ENCODE measurements at regions not wholly inside any gene's neighbourhood (a gene's known extent, or its start where the extent isn't known, plus 50 kb on each side); places are given as distances from the start of the nearest gene placed in this dataset.

- H2BK12ac ChIP-seq (ENCODE audit: low read length): no peak overlapping the region
- no CpG with 5 or more reads among the region's 14 CpGs for WGBS, 2 donors (ENCODE audit: extremely low coverage in 2 of 2, insufficient read length in 2 of 2, insufficient replicate concordance in 1 of 2)
Measured at GRCh38 chr10:124343351-124344265, 75.1 kb downstream of the OAT start.

GRCh38 chr10:124342821-124343170, 75.9 kb downstream of the OAT start:
- peak overlapping the region; percentile 5 for H4K8ac ChIP-seq (ENCODE audit: low read depth, low read length)
- H3K4ac ChIP-seq (ENCODE audit: low read length): no peak overlapping the region
- no peak overlapping the region for H3K23ac ChIP-seq (ENCODE audit: low read depth, low read length, poor library complexity)
- H3K18ac ChIP-seq (ENCODE audit: low read length): no peak overlapping the region
- H3K14ac ChIP-seq (ENCODE audit: low read length): no peak overlapping the region
- no peak overlapping the region for H3K4me3 ChIP-seq (ENCODE audit: low read length in 2 of 2)
- H3K4me1 ChIP-seq (ENCODE audit: control insufficient read depth in 2 of 2, insufficient read depth in 1 of 2, low read depth in 1 of 2, low read length in 2 of 2): no peaks in the 10 kb centered on the region
- H2AFZ ChIP-seq (ENCODE audit: low read length): no peak overlapping the region
- H3K9me3 ChIP-seq (replicated peaks in 1 of 2; ENCODE audit: control insufficient read depth in 2 of 2, insufficient read depth in 1 of 2, low read depth in 1 of 2, low read length in 2 of 2): no peaks in the 10 kb centered on the region
- H3K9ac ChIP-seq (ENCODE audit: low read depth, low read length, poor library complexity): no peak overlapping the region
- H3K27ac ChIP-seq (replicated peaks; ENCODE audit: low read length): no peak overlapping the region
- no peaks in the 10 kb centered on the region for H3K79me1 ChIP-seq (ENCODE audit: low read depth, low read length)
- DNase-seq (ENCODE audit: low spot score): no peak
- no peak overlapping the region for H2BK15ac ChIP-seq (ENCODE audit: low read length)
- H2BK5ac ChIP-seq (ENCODE audit: low read length): no peak overlapping the region
- H2BK12ac ChIP-seq (ENCODE audit: low read length): no peak overlapping the region
- no peak overlapping the region for H2BK120ac ChIP-seq (ENCODE audit: low read depth, low read length)
- no CpG with 5 or more reads among the region's 5 CpGs for WGBS, 2 donors (ENCODE audit: extremely low coverage in 2 of 2, insufficient read length in 2 of 2, insufficient replicate concordance in 1 of 2)
- H2AK5ac ChIP-seq (ENCODE audit: low read depth, low read length): no peak overlapping the region
- peaks cover 0 to 11% (median 0%) of the 10 kb centered on the region in 3 experiments for H3K27me3 ChIP-seq (ENCODE audit: control insufficient read depth in 3 of 3, insufficient read depth in 3 of 3, low read depth in 1 of 3, low read length in 3 of 3)
- H4K91ac ChIP-seq (ENCODE audit: low read depth, low read length, poor library complexity): no peak overlapping the region
- H3K4me2 ChIP-seq (ENCODE audit: insufficient read depth, low read length, poor library complexity, severe bottlenecking): no peak overlapping the region
- H3K36me3 ChIP-seq (replicated peaks in 1 of 2; ENCODE audit: control insufficient read depth in 2 of 2, insufficient read depth in 2 of 2, low read length in 2 of 2): no peaks in the 10 kb centered on the region

More at GRCh38 chr10:124343351-124344265, 75.1 kb downstream of the OAT start:
- Histone ChIP-seq H3K23ac (ENCODE audit: low read depth, low read length, poor library complexity) (no peak overlapping the region), H3K4me1 (ENCODE audit: control insufficient read depth in 2 of 2, insufficient read depth in 1 of 2, low read depth in 1 of 2, low read length in 2 of 2) (no peaks in the 10 kb centered on the region), H2BK120ac (ENCODE audit: low read depth, low read length) (no peak overlapping the region), H3K4me2 (ENCODE audit: insufficient read depth, low read length, poor library complexity, severe bottlenecking) (no peak overlapping the region), H3K14ac (ENCODE audit: low read length) (no peak overlapping the region), H3K27ac (replicated peaks; ENCODE audit: low read length) (no peak overlapping the region), H3K79me1 (ENCODE audit: low read depth, low read length) (no peaks in the 10 kb centered on the region), H2BK5ac (ENCODE audit: low read length) (no peak overlapping the region), H3K9ac (ENCODE audit: low read depth, low read length, poor library complexity) (no peak overlapping the region), H3K36me3 (replicated peaks in 1 of 2; ENCODE audit: control insufficient read depth in 2 of 2, insufficient read depth in 2 of 2, low read length in 2 of 2) (no peaks in the 10 kb centered on the region), H3K18ac (ENCODE audit: low read length) (no peak overlapping the region), H3K27me3 (ENCODE audit: control insufficient read depth in 3 of 3, insufficient read depth in 3 of 3, low read depth in 1 of 3, low read length in 3 of 3) (peaks cover 0 to 15% (median 0%) of the 10 kb centered on the region in 3 experiments), H2AK5ac (ENCODE audit: low read depth, low read length) (no peak overlapping the region), H4K91ac (ENCODE audit: low read depth, low read length, poor library complexity) (no peak overlapping the region), H2BK15ac (ENCODE audit: low read length) (no peak overlapping the region), H3K4ac (ENCODE audit: low read length) (no peak overlapping the region), H2AFZ (ENCODE audit: low read length) (no peak overlapping the region), H3K9me3 (replicated peaks in 1 of 2; ENCODE audit: control insufficient read depth in 2 of 2, insufficient read depth in 1 of 2, low read depth in 1 of 2, low read length in 2 of 2) (no peaks in the 10 kb centered on the region), H3K4me3 (ENCODE audit: low read length in 2 of 2) (no peak overlapping the region), H4K8ac (ENCODE audit: low read depth, low read length) (no peak overlapping the region)
- no peak for DNase-seq (ENCODE audit: low spot score)

- Histone ChIP-seq H3K14ac (ENCODE audit: low read length) (no peak overlapping the region), H3K9ac (ENCODE audit: low read depth, low read length, poor library complexity) (no peak overlapping the region), H3K27me3 (ENCODE audit: control insufficient read depth in 3 of 3, insufficient read depth in 3 of 3, low read depth in 1 of 3, low read length in 3 of 3) (peaks cover 0 to 7% (median 0%) of the 10 kb centered on the region in 3 experiments), H3K4ac (ENCODE audit: low read length) (no peak overlapping the region), H2BK5ac (ENCODE audit: low read length) (no peak overlapping the region), H2BK120ac (ENCODE audit: low read depth, low read length) (no peak overlapping the region), H2BK15ac (ENCODE audit: low read length) (no peak overlapping the region), H3K18ac (ENCODE audit: low read length) (no peak overlapping the region), H2BK12ac (ENCODE audit: low read length) (no peak overlapping the region), H3K4me2 (ENCODE audit: insufficient read depth, low read length, poor library complexity, severe bottlenecking) (no peak overlapping the region), H3K23ac (ENCODE audit: low read depth, low read length, poor library complexity) (peak overlapping the region; percentile 15), H3K9me3 (replicated peaks in 1 of 2; ENCODE audit: control insufficient read depth in 2 of 2, insufficient read depth in 1 of 2, low read depth in 1 of 2, low read length in 2 of 2) (no peaks in the 10 kb centered on the region), H2AFZ (ENCODE audit: low read length) (no peak overlapping the region), H4K91ac (ENCODE audit: low read depth, low read length, poor library complexity) (no peak overlapping the region), H3K27ac (replicated peaks; ENCODE audit: low read length) (no peak overlapping the region), H3K4me3 (ENCODE audit: low read length in 2 of 2) (no peak overlapping the region), H2AK5ac (ENCODE audit: low read depth, low read length) (no peak overlapping the region), H3K4me1 (ENCODE audit: control insufficient read depth in 2 of 2, insufficient read depth in 1 of 2, low read depth in 1 of 2, low read length in 2 of 2) (no peaks in the 10 kb centered on the region), H3K36me3 (replicated peaks in 1 of 2; ENCODE audit: control insufficient read depth in 2 of 2, insufficient read depth in 2 of 2, low read length in 2 of 2) (no peaks in the 10 kb centered on the region), H3K79me1 (ENCODE audit: low read depth, low read length) (no peaks in the 10 kb centered on the region), H4K8ac (ENCODE audit: low read depth, low read length) (no peak overlapping the region)
- no peak for DNase-seq (ENCODE audit: low spot score)
- WGBS, 2 donors (ENCODE audit: extremely low coverage in 2 of 2, insufficient read length in 2 of 2, insufficient replicate concordance in 1 of 2): no CpG with 5 or more reads among the region's 15 CpGs
Measured at GRCh38 chr10:124342136-124342820, 76.4 kb downstream of the OAT start.

GRCh38 chr10:124341768-124342135, 77.0 kb downstream of the OAT start:
- WGBS, 2 donors (ENCODE audit: extremely low coverage in 2 of 2, insufficient read length in 2 of 2, insufficient replicate concordance in 1 of 2): no CpG with 5 or more reads among the region's 3 CpGs

More at GRCh38 chr10:124341768-124342135, 77.0 kb downstream of the OAT start:
- no peak overlapping the region for H2BK120ac ChIP-seq (ENCODE audit: low read depth, low read length)
- no peaks in the 10 kb centered on the region for H3K9me3 ChIP-seq (replicated peaks in 1 of 2; ENCODE audit: control insufficient read depth in 2 of 2, insufficient read depth in 1 of 2, low read depth in 1 of 2, low read length in 2 of 2)
- H2AK5ac ChIP-seq (ENCODE audit: low read depth, low read length): no peak overlapping the region
- no peak overlapping the region for H2BK12ac ChIP-seq (ENCODE audit: low read length)
- no peak overlapping the region for H3K18ac ChIP-seq (ENCODE audit: low read length)
- H3K9ac ChIP-seq (ENCODE audit: low read depth, low read length, poor library complexity): no peak overlapping the region
- H3K23ac ChIP-seq (ENCODE audit: low read depth, low read length, poor library complexity): peak overlapping the region; percentile 15
- H2BK5ac ChIP-seq (ENCODE audit: low read length): no peak overlapping the region
- H3K4me1 ChIP-seq (ENCODE audit: control insufficient read depth in 2 of 2, insufficient read depth in 1 of 2, low read depth in 1 of 2, low read length in 2 of 2): no peaks in the 10 kb centered on the region
- no peak for DNase-seq (ENCODE audit: low spot score)
- H3K4me3 ChIP-seq (ENCODE audit: low read length in 2 of 2): no peak overlapping the region
- no peaks in the 10 kb centered on the region for H3K79me1 ChIP-seq (ENCODE audit: low read depth, low read length)
- H2BK15ac ChIP-seq (ENCODE audit: low read length): peak overlapping the region; percentile 11
- H3K4me2 ChIP-seq (ENCODE audit: insufficient read depth, low read length, poor library complexity, severe bottlenecking): no peak overlapping the region
- H4K91ac ChIP-seq (ENCODE audit: low read depth, low read length, poor library complexity): no peak overlapping the region
- no peak overlapping the region for H3K14ac ChIP-seq (ENCODE audit: low read length)
- no peak overlapping the region for H3K27ac ChIP-seq (replicated peaks; ENCODE audit: low read length)
- peaks cover 0 to 7% (median 0%) of the 10 kb centered on the region in 3 experiments for H3K27me3 ChIP-seq (ENCODE audit: control insufficient read depth in 3 of 3, insufficient read depth in 3 of 3, low read depth in 1 of 3, low read length in 3 of 3)
- H2AFZ ChIP-seq (ENCODE audit: low read length): no peak overlapping the region
- H3K36me3 ChIP-seq (replicated peaks in 1 of 2; ENCODE audit: control insufficient read depth in 2 of 2, insufficient read depth in 2 of 2, low read length in 2 of 2): no peaks in the 10 kb centered on the region
- no peak overlapping the region for H3K4ac ChIP-seq (ENCODE audit: low read length)
- no peak overlapping the region for H4K8ac ChIP-seq (ENCODE audit: low read depth, low read length)

Measured in neuronal stem cell (in vitro differentiated cells).